A549 (cell line): ENCODE measurements at regions not wholly inside any gene's neighbourhood (a gene's known extent, or its start where the extent isn't known, plus 50 kb on each side); places are given as distances from the start of the nearest gene placed in this dataset.

Source experiments
- ATAC-seq, 2 experiments: fragments of 200-7000 bp in 1 of 2; fragments of >200 bp in 1 of 2; cut with Nextera tagmentation in 1 of 2; cut with Tn5 transposase in 1 of 2; 3 replicates each; pipeline versions ENCODE4 v1.8.0 to v1.9.1; 2018 to 2020; ENCODE audit warnings: mild to moderate bottlenecking in 1 of 2, moderate library complexity in 1 of 2
- CTCF ChIA-PET: fragments of 300-600 bp; sonication (Branson Sonifier 250); formaldehyde crosslinking; extraction: SDS; loops from one replicate; lab custom pipeline; 2021; ENCODE audit warnings: antibody characterized with exemption, inconsistent platforms; lab: Yijun Ruan, JAX
- POLR2A ChIA-PET: fragments of 350-600 bp; formaldehyde crosslinking; extraction: SDS; loops from one replicate; lab custom pipeline; 2021; ENCODE audit warnings: antibody characterized with exemption, inconsistent platforms; lab: Yijun Ruan, JAX
- DNase-seq, 2 experiments: peaks; one replicate each; pipeline versions ENCODE4 v3.0.0 to v3.0.0-alpha.2; 2011 to 2016; ENCODE audit warnings: low read depth in 1 of 2, low spot score in 1 of 2
- FAIRE-seq: peaks from 2 replicates; lab custom pipeline; 2011; peaks lifted over from hg19 to GRCh38; lab: Jason Lieb, UNC
- H3K27ac ChIP-seq, 2 experiments: fragments of >200 bp; sonication (Bioruptor Twin); formaldehyde crosslinking; 3 replicates each; pipeline ENCODE4 v1.5.1; 2016 to 2017
- H3K4me1 ChIP-seq: fragments of >200 bp; sonication (Bioruptor Twin); formaldehyde crosslinking; 3 replicates; pipeline ENCODE4 v1.6.1; 2016
- H3K4me2 ChIP-seq: fragments of >200 bp; sonication (Bioruptor Twin); formaldehyde crosslinking; 3 replicates; pipeline ENCODE4 v1.6.1; 2016
- H3K4me3 ChIP-seq: fragments of >200 bp; sonication (Bioruptor Twin); formaldehyde crosslinking; 3 replicates; pipeline ENCODE4 v1.5.1; 2016
- H3K9me3 ChIP-seq: fragments of >200 bp; sonication (Bioruptor Twin); formaldehyde crosslinking; 3 replicates; pipeline ENCODE4 v1.6.1; 2016
- CEBPB ChIP-seq, 2 experiments: fragments of >200 bp in 1 of 2; sonication (Bioruptor Twin) in 1 of 2; formaldehyde crosslinking in 1 of 2; IDR thresholded peaks; 2 replicates each; pipeline ENCODE4 v1.6.1; 2012 to 2016
- CHD2 ChIP-seq: fragments of 150-350 bp; IDR thresholded peaks from 2 replicates; pipeline ENCODE4 v1.6.1; 2014; ENCODE audit warnings: low read length; ENCODE audit not compliant: partially characterized antibody
- EHF ChIP-seq: fragments of 250-450 bp; sonication (Bioruptor Pico); IDR thresholded peaks from 2 replicates; pipeline ENCODE4 v1.5.0; 2020; ENCODE audit warnings: mild to moderate bottlenecking
- FOSB ChIP-seq: fragments of 250-450 bp; sonication (Bioruptor Pico); IDR thresholded peaks from 2 replicates; pipeline ENCODE4 v1.5.0; 2020; ENCODE audit warnings: mild to moderate bottlenecking, moderate library complexity
- GATA3 ChIP-seq: IDR thresholded peaks from 2 replicates; pipeline ENCODE4 v1.6.1; 2012; ENCODE audit warnings: borderline replicate concordance
- HOXB13 ChIP-seq: fragments of 250-450 bp; sonication (Bioruptor Pico); IDR thresholded peaks from 2 replicates; pipeline ENCODE4 v1.5.0; 2020; ENCODE audit warnings: low read depth, mild to moderate bottlenecking, moderate library complexity
- JUNB ChIP-seq: fragments of >200 bp; sonication (Bioruptor Twin); formaldehyde crosslinking; IDR thresholded peaks from 2 replicates; pipeline ENCODE4 v1.6.1; 2016
- KDM5A ChIP-seq: fragments of 200-600 bp; sonication (generic); IDR thresholded peaks from 2 replicates; pipeline ENCODE4 v1.6.1; 2016; ENCODE audit warnings: antibody characterized with exemption, mild to moderate bottlenecking
- MAFK ChIP-seq: fragments of 450-650 bp; IDR thresholded peaks from 2 replicates; pipeline ENCODE4 v1.6.1; 2014; ENCODE audit not compliant: partially characterized antibody
- MAZ ChIP-seq: fragments of 150-350 bp; IDR thresholded peaks from 2 replicates; pipeline ENCODE4 v1.6.1; 2014; ENCODE audit warnings: antibody characterized with exemption, low read depth, low read length, borderline replicate concordance
- MYC ChIP-seq: IDR thresholded peaks from 2 replicates; pipeline ENCODE4 v1.6.1; 2012; ENCODE audit warnings: mild to moderate bottlenecking, inconsistent platforms, low read length, improper control_type of control experiment, borderline replicate concordance
- NFE2L2 ChIP-seq: fragments of 150-350 bp; conservative IDR thresholded peaks from 2 replicates; pipeline ENCODE4 v1.6.1; 2014; ENCODE audit warnings: low read length
- PHF8 ChIP-seq: fragments of 200-600 bp; sonication (generic); IDR thresholded peaks from 2 replicates; pipeline ENCODE4 v1.6.1; 2016; ENCODE audit warnings: low read depth, mild to moderate bottlenecking, antibody characterized with exemption, moderate library complexity, borderline replicate concordance
- POLR2AphosphoS2 ChIP-seq: conservative IDR thresholded peaks from 2 replicates; pipeline ENCODE4 v1.6.1; 2012; ENCODE audit warnings: low read length, improper control_type of control experiment, inconsistent platforms
- RFX5 ChIP-seq: fragments of 450-650 bp; IDR thresholded peaks from 2 replicates; pipeline ENCODE4 v1.7.1; 2014; ENCODE audit warnings: antibody characterized with exemption, mild to moderate bottlenecking, moderate library complexity
- SREBF2 ChIP-seq: fragments of 450-650 bp; IDR thresholded peaks from 2 replicates; pipeline ENCODE4 v1.6.1; 2014; ENCODE audit warnings: mild to moderate bottlenecking, moderate library complexity
- TP53 ChIP-seq: fragments of 250-450 bp; sonication (Bioruptor Pico); IDR thresholded peaks from 2 replicates; pipeline ENCODE4 v1.5.0; 2021; ENCODE audit warnings: mild to moderate bottlenecking, moderate library complexity
- WGBS: methylation state at CpG from one replicate; pipeline ENCODE4 v1.1.6; 2017; ENCODE audit errors: missing lambda C conversion rate; 5-methylcytosine and 5-hydroxymethylcytosine counted together
- TF ChIP-seq, protein P1 (sequence below): fragments of >200 bp; sonication (Bioruptor Twin); formaldehyde crosslinking; IDR thresholded peaks from 3 replicates; pipeline ENCODE4 v1.6.1; 2016
- TF ChIP-seq, protein P2 (sequence below): IDR thresholded peaks from 2 replicates; pipeline ENCODE4 v1.6.1; 2012; ENCODE audit warnings: low read depth, borderline replicate concordance
- TF ChIP-seq, protein P3 (sequence below): fragments of 250-450 bp; sonication (Bioruptor Pico); IDR thresholded peaks from 2 replicates; pipeline ENCODE4 v1.5.0; 2020; ENCODE audit warnings: low read depth, mild to moderate bottlenecking, moderate library complexity
- TF ChIP-seq, protein P4 (sequence below): fragments of 200-600 bp; sonication (generic); IDR thresholded peaks from 2 replicates; pipeline ENCODE4 v1.6.1; 2016; ENCODE audit warnings: antibody characterized with exemption, mild to moderate bottlenecking, moderate library complexity

DNA sequence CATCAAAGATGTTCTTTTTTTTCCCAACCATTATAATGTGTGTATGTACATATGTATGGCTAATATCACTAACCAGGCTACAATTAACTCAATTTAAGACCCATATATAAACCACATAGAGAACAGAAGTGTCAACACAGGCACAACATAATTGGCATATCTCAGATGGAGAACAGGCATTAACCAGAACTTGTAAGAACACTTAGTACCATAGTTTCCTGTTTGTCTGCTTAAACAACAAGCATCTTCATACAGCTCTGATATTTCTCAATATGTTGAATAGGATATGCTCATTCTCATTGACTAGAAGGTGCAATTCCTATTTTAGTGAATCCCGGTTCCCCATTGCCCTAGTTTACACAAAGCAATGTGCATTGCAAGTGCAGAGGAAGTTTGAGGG lies 116.9 kb upstream of the EDNRB start:
- CTCF ChIA-PET, result no interaction called here
- POLR2A ChIA-PET, result no interaction called here
- H3K4me1 ChIP-seq, result no peaks in the 10 kb centered on the region
- TF ChIP-seq CEBPB (IDR thresholded peaks at IDR 0.05) (no peak), RFX5 (no peak), MYC (no peak), SREBF2 (no peak), HOXB13 (CRISPR knock-in tag) (no peak), PHF8 (no peak), CHD2 (no peak), FOSB (CRISPR knock-in tag) (no peak), NFE2L2 (no peak), MAZ (no peak), JUNB (no peak), TP53 (no peak), GATA3 (no peak), MAFK (no peak)
- TF ChIP-seq, protein P1, sequence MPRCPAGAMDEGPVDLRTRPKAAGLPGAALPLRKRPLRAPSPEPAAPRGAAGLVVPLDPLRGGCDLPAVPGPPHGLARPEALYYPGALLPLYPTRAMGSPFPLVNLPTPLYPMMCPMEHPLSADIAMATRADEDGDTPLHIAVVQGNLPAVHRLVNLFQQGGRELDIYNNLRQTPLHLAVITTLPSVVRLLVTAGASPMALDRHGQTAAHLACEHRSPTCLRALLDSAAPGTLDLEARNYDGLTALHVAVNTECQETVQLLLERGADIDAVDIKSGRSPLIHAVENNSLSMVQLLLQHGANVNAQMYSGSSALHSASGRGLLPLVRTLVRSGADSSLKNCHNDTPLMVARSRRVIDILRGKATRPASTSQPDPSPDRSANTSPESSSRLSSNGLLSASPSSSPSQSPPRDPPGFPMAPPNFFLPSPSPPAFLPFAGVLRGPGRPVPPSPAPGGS, result no peak
- TF ChIP-seq, protein P2, sequence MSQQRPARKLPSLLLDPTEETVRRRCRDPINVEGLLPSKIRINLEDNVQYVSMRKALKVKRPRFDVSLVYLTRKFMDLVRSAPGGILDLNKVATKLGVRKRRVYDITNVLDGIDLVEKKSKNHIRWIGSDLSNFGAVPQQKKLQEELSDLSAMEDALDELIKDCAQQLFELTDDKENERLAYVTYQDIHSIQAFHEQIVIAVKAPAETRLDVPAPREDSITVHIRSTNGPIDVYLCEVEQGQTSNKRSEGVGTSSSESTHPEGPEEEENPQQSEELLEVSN, result no peak
- TF ChIP-seq, all 56 proteins: peak for 0
- H3K9me3 ChIP-seq, result no peaks in the 10 kb centered on the region
- 0% methylated on average over 1 of the region's 1 CpG for WGBS
- H3K4me3 ChIP-seq, result no peak overlapping the region
- ATAC-seq (no peak), DNase-seq (no peak), FAIRE-seq (no peak)
- H3K27ac ChIP-seq, result no peak overlapping the region
- no peak overlapping the region for H3K4me2 ChIP-seq

DNA sequence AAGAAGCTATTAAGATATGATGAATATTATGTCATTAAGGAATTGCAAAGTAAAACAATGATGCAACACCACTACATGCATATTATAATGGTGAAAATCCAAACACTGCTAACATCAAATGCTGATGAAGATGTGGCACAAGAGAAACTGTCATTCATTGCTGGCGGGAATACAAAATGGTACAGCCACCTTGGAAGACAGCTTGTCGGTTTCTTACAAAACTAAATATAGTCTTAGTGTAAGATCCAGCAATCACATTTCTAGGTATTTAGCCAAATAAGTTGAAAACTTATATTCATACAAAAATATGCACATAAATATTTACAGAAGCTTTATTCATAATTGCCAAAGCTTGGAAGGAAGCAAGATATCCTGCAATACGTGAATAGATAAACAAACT lies 114.9 kb upstream of the EDNRB start:
- CTCF ChIA-PET, result interaction anchor here (0.9 kb wide), 1 partner anchor 130 kb away, joined by 3 read pairs; no protein-coding TSS in a partner anchor
- no peaks in the 10 kb centered on the region for H3K4me1 ChIP-seq
- DNase-seq, result no peak
- H3K4me3 ChIP-seq, result no peak overlapping the region
- POLR2A ChIA-PET, result no interaction called here
- H3K4me2 ChIP-seq, result no peak overlapping the region
- H3K27ac ChIP-seq, result no peak overlapping the region
- no peaks in the 10 kb centered on the region for H3K9me3 ChIP-seq
- 13% methylated on average over 3 of the region's 3 CpGs for WGBS
- no peak for ATAC-seq
- no peak for FAIRE-seq
- no peak for TF ChIP-seq EHF (CRISPR knock-in tag)

DNA sequence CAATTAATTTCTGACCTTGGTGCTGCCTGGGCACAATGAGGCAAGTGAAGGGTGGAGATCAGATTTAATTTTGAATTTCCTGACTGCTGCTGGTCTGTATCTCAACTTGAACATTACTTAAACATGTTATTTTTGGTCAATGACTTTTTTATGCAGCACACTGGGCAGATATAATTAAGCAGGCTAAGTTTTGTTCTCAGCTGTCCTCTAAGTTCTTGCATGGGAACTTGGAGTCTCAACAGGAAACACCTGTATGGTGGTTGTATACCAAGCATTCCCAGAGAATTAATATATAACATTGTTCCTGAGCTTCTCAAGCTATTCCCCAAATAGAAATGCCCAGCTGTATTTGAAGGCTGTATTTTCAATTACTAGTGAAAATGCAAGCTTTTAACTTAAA lies 113.5 kb upstream of the EDNRB start:
- H3K4me1 ChIP-seq, result no peaks in the 10 kb centered on the region
- CTCF ChIA-PET, result no interaction called here
- no peak for ATAC-seq
- FAIRE-seq, result no peak
- no peak overlapping the region for H3K4me3 ChIP-seq
- no peaks in the 10 kb centered on the region for H3K9me3 ChIP-seq
- DNase-seq, result no peak
- POLR2A ChIA-PET, result no interaction called here
- no peak overlapping the region for H3K27ac ChIP-seq
- TF ChIP-seq, protein P3, sequence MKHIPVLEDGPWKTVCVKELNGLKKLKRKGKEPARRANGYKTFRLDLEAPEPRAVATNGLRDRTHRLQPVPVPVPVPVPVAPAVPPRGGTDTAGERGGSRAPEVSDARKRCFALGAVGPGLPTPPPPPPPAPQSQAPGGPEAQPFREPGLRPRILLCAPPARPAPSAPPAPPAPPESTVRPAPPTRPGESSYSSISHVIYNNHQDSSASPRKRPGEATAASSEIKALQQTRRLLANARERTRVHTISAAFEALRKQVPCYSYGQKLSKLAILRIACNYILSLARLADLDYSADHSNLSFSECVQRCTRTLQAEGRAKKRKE (CRISPR knock-in tag), result no peak
- TF ChIP-seq, protein P4, sequence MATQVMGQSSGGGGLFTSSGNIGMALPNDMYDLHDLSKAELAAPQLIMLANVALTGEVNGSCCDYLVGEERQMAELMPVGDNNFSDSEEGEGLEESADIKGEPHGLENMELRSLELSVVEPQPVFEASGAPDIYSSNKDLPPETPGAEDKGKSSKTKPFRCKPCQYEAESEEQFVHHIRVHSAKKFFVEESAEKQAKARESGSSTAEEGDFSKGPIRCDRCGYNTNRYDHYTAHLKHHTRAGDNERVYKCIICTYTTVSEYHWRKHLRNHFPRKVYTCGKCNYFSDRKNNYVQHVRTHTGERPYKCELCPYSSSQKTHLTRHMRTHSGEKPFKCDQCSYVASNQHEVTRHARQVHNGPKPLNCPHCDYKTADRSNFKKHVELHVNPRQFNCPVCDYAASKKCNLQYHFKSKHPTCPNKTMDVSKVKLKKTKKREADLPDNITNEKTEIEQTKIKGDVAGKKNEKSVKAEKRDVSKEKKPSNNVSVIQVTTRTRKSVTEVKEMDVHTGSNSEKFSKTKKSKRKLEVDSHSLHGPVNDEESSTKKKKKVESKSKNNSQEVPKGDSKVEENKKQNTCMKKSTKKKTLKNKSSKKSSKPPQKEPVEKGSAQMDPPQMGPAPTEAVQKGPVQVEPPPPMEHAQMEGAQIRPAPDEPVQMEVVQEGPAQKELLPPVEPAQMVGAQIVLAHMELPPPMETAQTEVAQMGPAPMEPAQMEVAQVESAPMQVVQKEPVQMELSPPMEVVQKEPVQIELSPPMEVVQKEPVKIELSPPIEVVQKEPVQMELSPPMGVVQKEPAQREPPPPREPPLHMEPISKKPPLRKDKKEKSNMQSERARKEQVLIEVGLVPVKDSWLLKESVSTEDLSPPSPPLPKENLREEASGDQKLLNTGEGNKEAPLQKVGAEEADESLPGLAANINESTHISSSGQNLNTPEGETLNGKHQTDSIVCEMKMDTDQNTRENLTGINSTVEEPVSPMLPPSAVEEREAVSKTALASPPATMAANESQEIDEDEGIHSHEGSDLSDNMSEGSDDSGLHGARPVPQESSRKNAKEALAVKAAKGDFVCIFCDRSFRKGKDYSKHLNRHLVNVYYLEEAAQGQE, result no peak
- TF ChIP-seq POLR2AphosphoS2, result no peak
- TF ChIP-seq KDM5A, result no peak
- no peak overlapping the region for H3K4me2 ChIP-seq
